ENCODE measurements at regions not wholly inside any gene's neighbourhood (a gene's known extent, or its start where the extent isn't known, plus 50 kb on each side); places are given as distances from the start of the nearest gene placed in this dataset.

DNA sequence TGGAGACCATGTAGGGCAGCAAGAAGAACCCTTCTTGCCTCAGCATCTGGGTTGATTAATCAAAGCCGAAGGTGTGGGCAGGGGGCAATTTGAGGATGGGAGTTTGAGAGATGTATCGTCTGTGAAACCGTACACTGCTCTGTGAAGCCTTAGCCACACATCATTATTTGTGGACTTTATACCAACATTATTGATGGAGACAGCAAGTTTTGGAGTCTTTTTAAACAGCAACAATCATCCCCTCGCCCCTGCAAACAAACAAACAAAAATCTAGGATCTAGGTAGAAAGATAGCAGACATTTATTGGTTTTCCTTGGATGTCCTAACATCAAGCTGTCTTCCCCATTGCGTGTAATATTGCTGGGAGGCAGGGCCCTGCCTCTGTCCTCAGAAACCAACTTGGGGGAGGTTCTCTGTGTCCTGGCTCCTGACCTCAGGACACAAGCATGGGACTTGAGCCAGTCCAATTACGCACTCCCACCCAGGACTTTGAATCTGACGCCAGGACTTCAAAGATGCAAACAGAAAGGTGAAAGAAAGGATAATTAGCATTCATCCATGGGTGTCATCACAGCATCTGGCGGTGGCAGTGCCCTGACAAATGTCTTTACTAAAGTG, 61.6 kb upstream of the PLET1 start:
- Histone ChIP-seq H3K79me2 (ENCODE audit: low read length) (no peaks in the 10 kb centered on the region), H4K20me1 (ENCODE audit: insufficient read depth, low read depth, low read length) (no peaks in the 10 kb centered on the region), H3K4me3 (ENCODE audit: low read length) (no peak overlapping the region), H3K9ac (ENCODE audit: low read length) (no peak overlapping the region), H3K27me3 (ENCODE audit: low read length) (no peaks in the 10 kb centered on the region), H3K27ac (ENCODE audit: low read length) (no peak overlapping the region), H2AFZ (ENCODE audit: low read length) (no peak overlapping the region), H3K4me1 (ENCODE audit: low read length) (no peaks in the 10 kb centered on the region), H3K4me2 (ENCODE audit: low read depth, low read length, poor library complexity, severe bottlenecking) (no peak overlapping the region), H3K9me3 (ENCODE audit: low read length) (no peaks in the 10 kb centered on the region), H3K36me3 (ENCODE audit: insufficient read depth, low read length) (no peaks in the 10 kb centered on the region), H3K9me2 (replicated peaks; ENCODE audit: insufficient read depth, low read length) (no peaks in the 10 kb centered on the region)
- DNase-seq: no peak

DNA sequence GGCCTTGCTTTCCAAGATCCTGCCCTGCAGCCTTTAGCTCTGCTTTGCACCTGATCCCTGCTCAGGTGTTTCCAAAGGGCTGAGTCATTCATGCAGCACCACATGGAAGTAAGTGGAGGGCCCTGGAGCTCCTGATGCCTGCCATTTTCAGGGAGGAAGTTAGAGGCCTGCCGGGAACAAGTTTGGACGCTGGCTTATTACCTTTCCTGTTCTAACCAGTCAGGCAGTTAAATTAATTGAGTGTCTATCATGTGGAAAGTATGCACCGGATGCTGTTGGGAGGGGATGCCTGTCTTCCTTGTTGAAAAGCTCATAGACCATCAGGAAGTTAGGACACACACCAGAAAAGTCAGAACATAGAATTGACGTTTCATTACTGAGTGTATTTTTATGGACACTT, 73.7 kb upstream of the PLET1 start:
- no peak overlapping the region for H3K9ac ChIP-seq (ENCODE audit: low read length)
- H3K9me3 ChIP-seq (ENCODE audit: low read length): no peaks in the 10 kb centered on the region
- no peaks in the 10 kb centered on the region for H3K36me3 ChIP-seq (ENCODE audit: insufficient read depth, low read length)
- no peak for DNase-seq
- H4K20me1 ChIP-seq (ENCODE audit: insufficient read depth, low read depth, low read length): no peaks in the 10 kb centered on the region
- no peaks in the 10 kb centered on the region for H3K27me3 ChIP-seq (ENCODE audit: low read length)
- H3K4me2 ChIP-seq (ENCODE audit: low read depth, low read length, poor library complexity, severe bottlenecking): no peak overlapping the region
- H3K27ac ChIP-seq (ENCODE audit: low read length): no peak overlapping the region
- H2AFZ ChIP-seq (ENCODE audit: low read length): no peak overlapping the region
- no peaks in the 10 kb centered on the region for H3K9me2 ChIP-seq (replicated peaks; ENCODE audit: insufficient read depth, low read length)
- H3K4me1 ChIP-seq (ENCODE audit: low read length): no peaks in the 10 kb centered on the region
- H3K4me3 ChIP-seq (ENCODE audit: low read length): no peak overlapping the region
- no peaks in the 10 kb centered on the region for H3K79me2 ChIP-seq (ENCODE audit: low read length)

DNA sequence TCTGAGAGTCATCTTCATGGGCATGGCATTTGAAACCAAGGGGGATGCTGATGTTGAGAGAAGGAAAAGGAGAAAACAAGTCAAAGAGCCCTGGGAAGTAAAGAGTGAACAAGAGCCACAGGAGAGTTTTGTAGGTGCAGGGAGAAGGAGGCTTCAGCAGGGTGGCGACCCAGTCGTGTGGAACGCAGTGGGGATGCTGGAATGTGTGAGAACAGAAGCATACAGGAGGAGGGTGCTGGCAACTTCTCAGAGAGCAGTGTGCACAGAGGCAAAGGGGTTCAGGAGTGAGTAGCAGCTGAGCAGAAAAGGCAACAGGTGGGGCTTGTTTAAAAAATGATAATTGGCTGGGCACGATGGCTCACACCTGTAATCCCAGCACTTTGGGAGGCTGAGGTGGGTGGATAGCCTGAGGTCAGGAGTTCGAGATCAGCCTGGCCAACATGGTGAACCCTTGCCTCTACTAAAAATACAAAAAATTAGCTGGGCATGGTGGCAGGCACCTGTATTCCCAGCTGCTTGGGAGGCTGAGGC, 75.8 kb upstream of the PLET1 start:
- no peak overlapping the region for H3K9ac ChIP-seq (ENCODE audit: low read length)
- no peak overlapping the region for H2AFZ ChIP-seq (ENCODE audit: low read length)
- no peaks in the 10 kb centered on the region for H3K79me2 ChIP-seq (ENCODE audit: low read length)
- H3K9me3 ChIP-seq (ENCODE audit: low read length): no peaks in the 10 kb centered on the region
- H3K4me3 ChIP-seq (ENCODE audit: low read length): no peak overlapping the region
- H3K4me1 ChIP-seq (ENCODE audit: low read length): no peaks in the 10 kb centered on the region
- no peaks in the 10 kb centered on the region for H3K27me3 ChIP-seq (ENCODE audit: low read length)
- H3K4me2 ChIP-seq (ENCODE audit: low read depth, low read length, poor library complexity, severe bottlenecking): no peak overlapping the region
- H3K36me3 ChIP-seq (ENCODE audit: insufficient read depth, low read length): no peaks in the 10 kb centered on the region
- no peaks in the 10 kb centered on the region for H4K20me1 ChIP-seq (ENCODE audit: insufficient read depth, low read depth, low read length)
- H3K9me2 ChIP-seq (replicated peaks; ENCODE audit: insufficient read depth, low read length): no peaks in the 10 kb centered on the region
- no peak for DNase-seq
- no peak overlapping the region for H3K27ac ChIP-seq (ENCODE audit: low read length)

DNA sequence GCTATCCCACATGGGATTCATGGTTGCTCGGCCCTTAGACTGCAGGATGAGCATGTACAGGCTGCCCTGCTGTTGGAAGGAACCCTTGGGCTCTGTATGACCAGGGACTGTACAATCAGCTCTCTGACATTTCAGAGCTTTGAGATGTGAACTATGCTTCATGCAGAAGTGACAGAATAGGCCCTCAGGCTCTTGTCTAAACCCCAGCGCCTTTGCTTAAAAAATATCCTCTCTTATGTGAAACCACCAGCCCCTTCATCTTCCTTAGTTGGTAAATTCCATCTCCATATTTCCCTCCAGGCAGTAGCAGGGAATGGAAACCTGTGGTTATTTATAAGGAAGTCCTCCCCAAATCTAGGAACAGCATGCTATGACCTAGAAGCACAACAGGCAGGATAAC, 78.9 kb upstream of the PLET1 start:
- Histone ChIP-seq H3K9me2 (replicated peaks; ENCODE audit: insufficient read depth, low read length) (no peaks in the 10 kb centered on the region), H3K4me1 (ENCODE audit: low read length) (no peaks in the 10 kb centered on the region), H3K4me3 (ENCODE audit: low read length) (no peak overlapping the region), H3K27me3 (ENCODE audit: low read length) (no peaks in the 10 kb centered on the region), H3K9ac (ENCODE audit: low read length) (no peak overlapping the region), H3K9me3 (ENCODE audit: low read length) (no peaks in the 10 kb centered on the region), H2AFZ (ENCODE audit: low read length) (no peak overlapping the region), H3K4me2 (ENCODE audit: low read depth, low read length, poor library complexity, severe bottlenecking) (no peak overlapping the region), H4K20me1 (ENCODE audit: insufficient read depth, low read depth, low read length) (no peaks in the 10 kb centered on the region), H3K79me2 (ENCODE audit: low read length) (no peaks in the 10 kb centered on the region), H3K36me3 (ENCODE audit: insufficient read depth, low read length) (no peaks in the 10 kb centered on the region), H3K27ac (ENCODE audit: low read length) (no peak overlapping the region)
- no peak for DNase-seq

DNA sequence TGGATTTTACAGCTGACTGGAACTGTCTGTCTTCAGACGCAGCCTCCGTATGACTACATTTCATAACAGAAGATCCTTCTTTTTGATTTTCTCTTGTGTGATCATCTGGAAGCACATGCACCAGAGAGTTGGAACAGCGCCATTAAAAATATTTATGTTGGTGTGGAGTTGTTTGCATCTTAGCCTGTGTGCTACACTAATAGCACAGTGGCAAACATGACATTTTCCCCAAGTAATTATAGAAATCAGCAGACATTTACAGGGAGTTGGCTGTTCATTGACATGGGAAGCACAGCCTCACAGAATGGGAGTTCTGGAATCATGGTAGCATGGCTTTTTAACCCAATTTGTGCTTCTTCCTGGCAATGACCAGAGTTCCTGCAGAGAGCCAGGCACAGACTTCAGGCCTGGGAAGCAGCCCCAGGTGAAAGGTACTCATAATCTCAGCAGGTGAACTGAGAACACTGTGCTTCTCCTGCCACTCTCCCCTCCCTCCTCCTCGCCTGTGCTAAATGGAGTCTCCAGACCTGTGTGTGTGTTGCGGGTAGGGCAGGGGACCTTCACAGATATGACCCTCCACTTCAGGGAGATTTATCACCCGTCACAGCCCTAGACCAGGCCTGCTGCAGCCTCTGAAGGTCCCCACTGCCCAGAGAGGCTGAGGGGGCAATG, 82.8 kb upstream of the PLET1 start:
- H3K4me3 ChIP-seq (ENCODE audit: low read length): no peak overlapping the region
- H3K27me3 ChIP-seq (ENCODE audit: low read length): no peaks in the 10 kb centered on the region
- H3K36me3 ChIP-seq (ENCODE audit: insufficient read depth, low read length): no peaks in the 10 kb centered on the region
- DNase-seq: no peak
- H3K79me2 ChIP-seq (ENCODE audit: low read length): no peaks in the 10 kb centered on the region
- H2AFZ ChIP-seq (ENCODE audit: low read length): no peak overlapping the region
- H3K9me2 ChIP-seq (replicated peaks; ENCODE audit: insufficient read depth, low read length): no peaks in the 10 kb centered on the region
- no peaks in the 10 kb centered on the region for H4K20me1 ChIP-seq (ENCODE audit: insufficient read depth, low read depth, low read length)
- H3K9me3 ChIP-seq (ENCODE audit: low read length): no peaks in the 10 kb centered on the region
- H3K4me1 ChIP-seq (ENCODE audit: low read length): no peaks in the 10 kb centered on the region
- no peak overlapping the region for H3K9ac ChIP-seq (ENCODE audit: low read length)
- no peak overlapping the region for H3K4me2 ChIP-seq (ENCODE audit: low read depth, low read length, poor library complexity, severe bottlenecking)
- no peak overlapping the region for H3K27ac ChIP-seq (ENCODE audit: low read length)

DNA sequence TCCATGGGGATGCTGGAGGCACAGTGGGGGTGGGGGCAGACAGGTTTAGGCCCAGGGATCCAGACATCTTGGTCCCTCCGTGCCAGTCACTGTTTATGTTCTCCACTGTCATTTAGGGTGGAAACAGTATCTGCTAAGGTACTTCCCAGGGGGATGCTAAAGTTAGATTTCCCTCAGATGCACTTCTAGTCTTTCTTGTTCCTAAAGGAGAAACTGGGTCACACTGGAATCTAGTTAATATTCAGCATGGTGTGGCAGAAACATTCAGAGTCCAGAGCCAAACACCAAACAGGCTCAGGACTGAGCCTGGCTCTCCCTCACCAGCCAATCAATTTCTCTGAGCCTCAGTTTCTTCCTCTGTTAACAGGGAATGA, 83.4 kb upstream of the PLET1 start:
- no peak for DNase-seq
- Histone ChIP-seq H3K79me2 (ENCODE audit: low read length) (no peaks in the 10 kb centered on the region), H3K4me1 (ENCODE audit: low read length) (no peaks in the 10 kb centered on the region), H4K20me1 (ENCODE audit: insufficient read depth, low read depth, low read length) (no peaks in the 10 kb centered on the region), H3K9me3 (ENCODE audit: low read length) (no peaks in the 10 kb centered on the region), H3K4me3 (ENCODE audit: low read length) (no peak overlapping the region), H3K27me3 (ENCODE audit: low read length) (no peaks in the 10 kb centered on the region), H3K9me2 (replicated peaks; ENCODE audit: insufficient read depth, low read length) (no peaks in the 10 kb centered on the region), H2AFZ (ENCODE audit: low read length) (no peak overlapping the region), H3K36me3 (ENCODE audit: insufficient read depth, low read length) (no peaks in the 10 kb centered on the region), H3K9ac (ENCODE audit: low read length) (no peak overlapping the region), H3K4me2 (ENCODE audit: low read depth, low read length, poor library complexity, severe bottlenecking) (no peak overlapping the region), H3K27ac (ENCODE audit: low read length) (no peak overlapping the region)

DNA sequence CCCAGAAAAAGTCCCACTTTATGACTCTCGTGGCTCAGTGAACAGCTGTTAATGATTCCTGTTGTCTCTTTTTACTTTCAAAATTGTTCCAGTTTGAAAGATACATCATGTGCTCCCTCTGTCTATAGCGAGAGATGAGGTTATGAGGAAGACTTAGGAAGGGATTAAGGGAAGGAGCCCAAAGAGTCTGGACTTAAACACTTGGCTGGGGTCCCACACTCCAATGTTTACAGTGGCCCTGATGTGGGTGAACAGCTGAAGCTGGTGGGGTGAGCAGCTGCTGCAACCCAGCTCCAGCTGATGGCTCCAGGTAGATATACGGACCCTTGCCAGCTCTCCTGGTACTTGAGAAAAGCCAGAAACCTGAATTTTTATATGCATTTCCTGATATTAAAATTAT, 84.5 kb upstream of the PLET1 start:
- no peak overlapping the region for H2AFZ ChIP-seq (ENCODE audit: low read length)
- H4K20me1 ChIP-seq (ENCODE audit: insufficient read depth, low read depth, low read length): no peaks in the 10 kb centered on the region
- H3K9me2 ChIP-seq (replicated peaks; ENCODE audit: insufficient read depth, low read length): no peaks in the 10 kb centered on the region
- H3K4me2 ChIP-seq (ENCODE audit: low read depth, low read length, poor library complexity, severe bottlenecking): no peak overlapping the region
- no peak overlapping the region for H3K9ac ChIP-seq (ENCODE audit: low read length)
- H3K36me3 ChIP-seq (ENCODE audit: insufficient read depth, low read length): no peaks in the 10 kb centered on the region
- no peak overlapping the region for H3K4me3 ChIP-seq (ENCODE audit: low read length)
- no peak for DNase-seq
- H3K79me2 ChIP-seq (ENCODE audit: low read length): no peaks in the 10 kb centered on the region
- no peaks in the 10 kb centered on the region for H3K27me3 ChIP-seq (ENCODE audit: low read length)
- H3K4me1 ChIP-seq (ENCODE audit: low read length): no peaks in the 10 kb centered on the region
- H3K9me3 ChIP-seq (ENCODE audit: low read length): no peaks in the 10 kb centered on the region
- H3K27ac ChIP-seq (ENCODE audit: low read length): no peak overlapping the region

DNA sequence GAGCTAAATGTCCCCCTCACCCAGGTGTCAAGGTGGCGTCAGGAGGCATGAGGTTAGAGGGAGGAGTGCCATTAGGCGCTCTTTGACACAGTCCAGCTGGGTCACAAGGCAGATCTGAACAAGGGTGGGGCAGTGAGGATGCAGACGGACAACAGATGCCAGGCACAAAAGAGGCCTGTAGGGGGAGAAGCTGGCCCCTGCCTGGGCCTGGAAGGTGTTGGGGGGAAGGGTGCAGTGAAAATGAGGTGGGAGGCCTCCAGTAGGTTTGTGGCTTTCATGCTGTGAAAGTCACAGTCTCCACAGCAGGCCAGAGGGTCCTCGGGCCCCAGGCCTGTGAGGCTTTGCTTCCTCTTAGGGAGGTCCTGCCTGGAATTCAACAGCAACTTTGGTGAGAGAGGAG, 85.0 kb upstream of the PLET1 start:
- H3K27me3 ChIP-seq (ENCODE audit: low read length): no peaks in the 10 kb centered on the region
- no peaks in the 10 kb centered on the region for H3K36me3 ChIP-seq (ENCODE audit: insufficient read depth, low read length)
- H3K9ac ChIP-seq (ENCODE audit: low read length): no peak overlapping the region
- H3K4me2 ChIP-seq (ENCODE audit: low read depth, low read length, poor library complexity, severe bottlenecking): no peak overlapping the region
- H3K9me2 ChIP-seq (replicated peaks; ENCODE audit: insufficient read depth, low read length): no peaks in the 10 kb centered on the region
- no peaks in the 10 kb centered on the region for H3K4me1 ChIP-seq (ENCODE audit: low read length)
- peak; percentile 46 for DNase-seq
- no peak overlapping the region for H2AFZ ChIP-seq (ENCODE audit: low read length)
- H3K4me3 ChIP-seq (ENCODE audit: low read length): no peak overlapping the region
- no peaks in the 10 kb centered on the region for H4K20me1 ChIP-seq (ENCODE audit: insufficient read depth, low read depth, low read length)
- H3K27ac ChIP-seq (ENCODE audit: low read length): no peak overlapping the region
- no peaks in the 10 kb centered on the region for H3K9me3 ChIP-seq (ENCODE audit: low read length)
- H3K79me2 ChIP-seq (ENCODE audit: low read length): no peaks in the 10 kb centered on the region

Measured in Karpas-422 (cell line).